HepG2 (cell line): ENCODE measurements at regions not wholly inside any gene's neighbourhood (a gene's known extent, or its start where the extent isn't known, plus 50 kb on each side); places are given as distances from the start of the nearest gene placed in this dataset.

Experiments
- ATAC-seq: fragments of 200-7000 bp; cut with Tn5 transposase; 3 replicates; pipeline ENCODE4 v1.9.1; 2020; ENCODE audit warnings: mild to moderate bottlenecking, moderate library complexity
- BruUV-seq: library from RNA; stranded (reverse); fragments of 400-500 nt; replicated peaks from 2 replicates; lab custom pipeline; 2021; lab: Mats Ljungman, UMichigan
- CTCF ChIA-PET: fragments of 300-600 bp; formaldehyde crosslinking; extraction: SDS; loops from one replicate; lab custom pipeline; 2021; ENCODE audit warnings: low total read pairs, inconsistent platforms, low intra/inter-chr PET ratio; lab: Yijun Ruan, JAX
- POLR2A ChIA-PET: fragments of 350-600 bp; sonication (Branson Sonifier 250); formaldehyde crosslinking; loops from one replicate; lab custom pipeline; 2020; ENCODE audit warnings: antibody characterized with exemption, inconsistent platforms; lab: Yijun Ruan, JAX
- DNase-seq: peaks from one replicate; pipeline ENCODE4 v3.0.0-alpha.2; 2015; ENCODE audit warnings: low spot score
- FAIRE-seq: peaks from 3 replicates; lab custom pipeline; 2011; peaks lifted over from hg19 to GRCh38; lab: Jason Lieb, UNC
- H2AFZ ChIP-seq: one replicate; pipeline ENCODE4 v1.6.1; 2011; ENCODE audit warnings: low read length, inconsistent platforms
- H3K27ac ChIP-seq: fragments of 300-600 bp; 3 replicates; pipeline ENCODE4 v1.8.0; 2011; ENCODE audit warnings: mixed run types, mild to moderate bottlenecking, mixed read lengths, low read length, inconsistent platforms; ENCODE audit not compliant: insufficient read depth; ENCODE audit errors: extremely low read length
- H3K27me3 ChIP-seq, 2 experiments: fragments of 200-600 bp in 1 of 2; 2 replicates in 1 of 2; 3 replicates in 1 of 2; pipeline versions ENCODE4 v1.6.0 to v1.8.0; 2011; ENCODE audit warnings: low read length in 2 of 2, mild to moderate bottlenecking in 2 of 2, moderate library complexity in 2 of 2, inconsistent platforms in 1 of 2; ENCODE audit not compliant: insufficient read depth in 2 of 2, control insufficient read depth in 1 of 2
- H3K36me3 ChIP-seq, 2 experiments: fragments of 200-600 bp in 1 of 2; replicated peaks in 1 of 2; 2 replicates in 1 of 2; 3 replicates in 1 of 2; pipeline versions ENCODE4 v1.5.1 to v1.8.0; 2011; ENCODE audit warnings: low read length in 2 of 2, inconsistent platforms in 1 of 2; ENCODE audit not compliant: insufficient read depth in 2 of 2, control insufficient read depth in 1 of 2
- H3K4me1 ChIP-seq: 2 replicates; pipeline ENCODE4 v1.5.1; 2012; ENCODE audit warnings: low read length, inconsistent platforms; ENCODE audit not compliant: insufficient read depth
- H3K4me2 ChIP-seq: 2 replicates; pipeline ENCODE4 v1.6.0; 2011; ENCODE audit warnings: low read depth, low read length, inconsistent platforms
- H3K4me3 ChIP-seq, 3 experiments: fragments of 200-600 bp in 1 of 3; sonication (generic), shearing (Covaris generic) in 1 of 3; replicated peaks in 1 of 3; 2 replicates each; pipeline ENCODE4 v1.5.1; 2011 to 2016; ENCODE audit warnings: low read length in 3 of 3, inconsistent platforms in 2 of 3, low read depth in 2 of 3, mild to moderate bottlenecking in 2 of 3, control low read depth in 1 of 3, mixed read lengths in 1 of 3; ENCODE audit not compliant: insufficient read depth in 1 of 3
- H3K79me2 ChIP-seq: one replicate; pipeline ENCODE4 v1.6.1; 2011; ENCODE audit warnings: low read length, inconsistent platforms; ENCODE audit not compliant: insufficient read depth
- H3K9ac ChIP-seq: 2 replicates; pipeline ENCODE4 v1.6.0; 2011; ENCODE audit warnings: mild to moderate bottlenecking, low read depth, low read length, inconsistent platforms; ENCODE audit not compliant: insufficient read depth
- H3K9me3 ChIP-seq: 2 replicates; pipeline ENCODE4 v1.5.1; 2012; ENCODE audit warnings: mild to moderate bottlenecking, low read length
- H4K20me1 ChIP-seq: 2 replicates; pipeline ENCODE4 v1.6.0; 2011; ENCODE audit warnings: inconsistent platforms, mild to moderate bottlenecking, low read length, moderate library complexity; ENCODE audit not compliant: insufficient read depth
- HOXD1 ChIP-seq: sonication (generic); formaldehyde crosslinking; IDR thresholded peaks from 2 replicates; pipeline ENCODE4 v1.5.0; 2020; ENCODE audit warnings: missing genetic modification reagents
- MATR3 ChIP-seq: sonication (generic); formaldehyde crosslinking; IDR thresholded peaks from 2 replicates; pipeline ENCODE4 v1.4.0; 2020; ENCODE audit warnings: missing genetic modification reagents
- NR1H2 ChIP-seq: sonication (generic); formaldehyde crosslinking; IDR thresholded peaks from 2 replicates; pipeline ENCODE4 v1.8.1; 2022; ENCODE audit warnings: low read depth, missing genetic modification reagents, borderline replicate concordance
- REL ChIP-seq: sonication (generic); formaldehyde crosslinking; conservative IDR thresholded peaks from 2 replicates; pipeline ENCODE4 v1.8.0; 2022; ENCODE audit warnings: mild to moderate bottlenecking, missing genetic modification reagents, moderate library complexity
- RFXAP ChIP-seq: sonication (generic); formaldehyde crosslinking; IDR thresholded peaks from 2 replicates; pipeline ENCODE4 v1.4.0; 2020; ENCODE audit warnings: missing genetic modification reagents, borderline replicate concordance
- ZNF607 ChIP-seq: sonication (generic); formaldehyde crosslinking; IDR thresholded peaks from 2 replicates; pipeline ENCODE4 v1.5.1; 2020; ENCODE audit warnings: missing genetic modification reagents, mild to moderate bottlenecking, borderline replicate concordance
- ZNF850 ChIP-seq: sonication (generic); formaldehyde crosslinking; conservative IDR thresholded peaks from 2 replicates; pipeline ENCODE4 v1.9.0; 2021; ENCODE audit warnings: mild to moderate bottlenecking, missing genetic modification reagents
- ZNF879 ChIP-seq: sonication (generic); formaldehyde crosslinking; IDR thresholded peaks from 2 replicates; pipeline ENCODE4 v1.8.1; 2023; ENCODE audit warnings: missing genetic modification reagents
- ZSCAN12 ChIP-seq: sonication (generic); formaldehyde crosslinking; IDR thresholded peaks from 2 replicates; pipeline ENCODE4 v1.9.0; 2021; ENCODE audit warnings: mild to moderate bottlenecking, missing genetic modification reagents
- WGBS: methylation state at CpG from one replicate; pipeline ENCODE4 v1.1.6; 2017; ENCODE audit warnings: low lambda C conversion rate; 5-methylcytosine and 5-hydroxymethylcytosine counted together
- in situ Hi-C: cut with HindIII; loops from 2 replicates; pipeline ENCODE4 v1.10.0; 2017; ENCODE audit warnings: low pct_unique_long_range_greater_than_20kb; ENCODE audit not compliant: extremely low pct_ligation_motif_present
- intact Hi-C: fragments of 100-400 bp; cut with micrococcal nuclease; formaldehyde crosslinking; loops from one replicate; pipeline ENCODE4 v1.10.0; 2022; ENCODE audit not compliant: unreplicated experiment
- TF ChIP-seq, protein P1 (sequence below): IDR thresholded peaks from 2 replicates; pipeline ENCODE4 v1.6.1; 2018; ENCODE audit warnings: missing genetic modification reagents, mild to moderate bottlenecking, missing compliant biosample characterization
- TF ChIP-seq, protein P2 (sequence below): sonication (generic); formaldehyde crosslinking; IDR thresholded peaks from 2 replicates; pipeline ENCODE4 v1.8.1; 2023; ENCODE audit warnings: mild to moderate bottlenecking, missing genetic modification reagents

GRCh38 chr3:130258532-130258952, 86.9 kb upstream of the COL6A5 start:
- intact Hi-C loops = no loop called here
- TF ChIP-seq, protein P1, sequence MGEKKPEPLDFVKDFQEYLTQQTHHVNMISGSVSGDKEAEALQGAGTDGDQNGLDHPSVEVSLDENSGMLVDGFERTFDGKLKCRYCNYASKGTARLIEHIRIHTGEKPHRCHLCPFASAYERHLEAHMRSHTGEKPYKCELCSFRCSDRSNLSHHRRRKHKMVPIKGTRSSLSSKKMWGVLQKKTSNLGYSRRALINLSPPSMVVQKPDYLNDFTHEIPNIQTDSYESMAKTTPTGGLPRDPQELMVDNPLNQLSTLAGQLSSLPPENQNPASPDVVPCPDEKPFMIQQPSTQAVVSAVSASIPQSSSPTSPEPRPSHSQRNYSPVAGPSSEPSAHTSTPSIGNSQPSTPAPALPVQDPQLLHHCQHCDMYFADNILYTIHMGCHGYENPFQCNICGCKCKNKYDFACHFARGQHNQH = no peak
- TF ChIP-seq HOXD1 (CRISPR knock-in tag) (no peak), MATR3 (CRISPR knock-in tag) (no peak)
- ATAC-seq (no peak), DNase-seq (no peak), FAIRE-seq (no peak)
- Histone ChIP-seq H3K9ac (no peak overlapping the region), H3K4me3 (no peak overlapping the region), H3K79me2 (no peaks in the 10 kb centered on the region), H3K36me3 (no peaks in the 10 kb centered on the region), H2AFZ (no peak overlapping the region), H3K27me3 (no peaks in the 10 kb centered on the region; a peak in 1 of 5 replicates), H3K9me3 (no peaks in the 10 kb centered on the region), H4K20me1 (no peaks in the 10 kb centered on the region), H3K4me2 (no peak overlapping the region), H3K4me1 (no peaks in the 10 kb centered on the region), H3K27ac (no peak overlapping the region)
- in situ Hi-C loops = no loop called here
- ChIA-PET CTCF (no interaction called here), POLR2A (no interaction called here)
- WGBS = 1% methylated on average over 9 of the region's 9 CpGs
- no TSS peak for BruUV-seq

GRCh38 chr3:130259166-130259874, 86.2 kb upstream of the COL6A5 start:
- Histone ChIP-seq H3K9me3 (no peaks in the 10 kb centered on the region), H3K4me1 (no peaks in the 10 kb centered on the region), H3K27me3 (no peaks in the 10 kb centered on the region; a peak in 1 of 5 replicates), H3K4me2 (no peak overlapping the region), H2AFZ (no peak overlapping the region), H3K36me3 (no peaks in the 10 kb centered on the region), H4K20me1 (no peaks in the 10 kb centered on the region), H3K79me2 (no peaks in the 10 kb centered on the region), H3K4me3 (no peak overlapping the region), H3K27ac (no peak overlapping the region), H3K9ac (no peak overlapping the region)
- WGBS = 0% methylated on average over 2 of the region's 2 CpGs
- ChIA-PET POLR2A (no interaction called here), CTCF (no interaction called here)
- ATAC-seq (no peak), DNase-seq (no peak), FAIRE-seq (no peak)
- intact Hi-C loops (no loop called here), in situ Hi-C loops (no loop called here)
- TF ChIP-seq NR1H2 (CRISPR knock-in tag) (no peak), REL (CRISPR knock-in tag) (no peak), ZSCAN12 (CRISPR knock-in tag) (no peak), ZNF850 (CRISPR knock-in tag) (no peak), ZNF879 (no peak), RFXAP (CRISPR knock-in tag) (no peak), ZNF607 (CRISPR knock-in tag) (no peak)
- TF ChIP-seq, protein P2, sequence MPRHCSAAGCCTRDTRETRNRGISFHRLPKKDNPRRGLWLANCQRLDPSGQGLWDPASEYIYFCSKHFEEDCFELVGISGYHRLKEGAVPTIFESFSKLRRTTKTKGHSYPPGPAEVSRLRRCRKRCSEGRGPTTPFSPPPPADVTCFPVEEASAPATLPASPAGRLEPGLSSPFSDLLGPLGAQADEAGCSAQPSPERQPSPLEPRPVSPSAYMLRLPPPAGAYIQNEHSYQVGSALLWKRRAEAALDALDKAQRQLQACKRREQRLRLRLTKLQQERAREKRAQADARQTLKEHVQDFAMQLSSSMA = no peak
- BruUV-seq = no TSS peak
